Upper lobe of right lung (tissue), 1 donor: ENCODE measurements at regions not wholly inside any gene's neighbourhood (a gene's known extent, or its start where the extent isn't known, plus 50 kb on each side); places are given as distances from the start of the nearest gene placed in this dataset.

Source experiments
- ATAC-seq: fragments of 200-7000 bp; cut with Tn5 transposase; one replicate; pipeline ENCODE4 v1.9.1; 2020; ENCODE audit warnings: mild to moderate bottlenecking, moderate library complexity
- DNase-seq: peaks from one replicate; pipeline ENCODE4 v3.0.0-alpha.2; 2020
- H3K27ac ChIP-seq: fragments of 200-600 bp; one replicate; pipeline ENCODE4 v1.8.0; 2022
- H3K27me3 ChIP-seq: fragments of 200-600 bp; one replicate; pipeline ENCODE4 v1.8.0; 2022; ENCODE audit warnings: mild to moderate bottlenecking
- H3K36me3 ChIP-seq: fragments of 200-600 bp; one replicate; pipeline ENCODE4 v1.8.0; 2022
- H3K4me1 ChIP-seq: fragments of 200-600 bp; one replicate; pipeline ENCODE4 v1.8.0; 2022
- H3K4me3 ChIP-seq: fragments of 200-600 bp; one replicate; pipeline ENCODE4 v1.8.0; 2022; ENCODE audit warnings: mild to moderate bottlenecking
- H3K9me3 ChIP-seq: fragments of 200-600 bp; one replicate; pipeline ENCODE4 v1.8.0; 2022
- CTCF ChIP-seq: fragments of 200-600 bp; IDR thresholded peaks from one replicate; pipeline ENCODE4 v1.8.0; 2022; ENCODE audit warnings: antibody characterized with exemption
- intact Hi-C: fragments of 100-400 bp; cut with DNase I; formaldehyde crosslinking; loops from one replicate; pipeline ENCODE4 v1.11.0; 2022
- donor health status: DM: no; HTN: yes; CAD: no; lungs with severe emphysema.

GRCh38 chr2:195368249-195369217 lies 288.5 kb upstream of the SLC39A10 start:
- intact Hi-C loops, result no loop called here
- ATAC-seq, result no peak
- no peaks in the 10 kb centered on the region for H3K4me1 ChIP-seq
- no peak overlapping the region for H3K27ac ChIP-seq
- no peaks in the 10 kb centered on the region for H3K9me3 ChIP-seq
- H3K36me3 ChIP-seq, result no peaks in the 10 kb centered on the region
- H3K27me3 ChIP-seq, result no peaks in the 10 kb centered on the region
- TF ChIP-seq CTCF, result no peak
- no peak for DNase-seq
- H3K4me3 ChIP-seq, result no peak overlapping the region

DNA sequence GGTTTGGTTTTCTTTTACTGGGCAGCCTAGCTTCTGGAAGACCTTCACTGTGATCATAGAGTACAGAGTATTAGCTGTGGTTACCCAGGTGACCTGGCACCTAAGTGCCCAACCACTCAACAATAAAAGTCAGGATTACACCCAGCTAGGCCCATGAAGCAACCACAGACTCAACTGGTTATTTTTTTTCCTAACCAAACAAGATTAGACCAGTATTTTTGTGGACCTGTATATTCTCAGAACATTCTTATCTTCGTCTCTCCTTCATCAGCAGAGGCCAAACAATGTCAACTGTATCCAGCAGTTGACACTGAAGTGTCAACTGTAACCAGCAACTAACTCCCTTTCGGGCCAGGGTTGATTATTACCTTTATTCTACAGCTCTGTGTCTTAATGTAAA lies 289.2 kb upstream of the SLC39A10 start:
- no peaks in the 10 kb centered on the region for H3K9me3 ChIP-seq
- ATAC-seq, result no peak

DNA sequence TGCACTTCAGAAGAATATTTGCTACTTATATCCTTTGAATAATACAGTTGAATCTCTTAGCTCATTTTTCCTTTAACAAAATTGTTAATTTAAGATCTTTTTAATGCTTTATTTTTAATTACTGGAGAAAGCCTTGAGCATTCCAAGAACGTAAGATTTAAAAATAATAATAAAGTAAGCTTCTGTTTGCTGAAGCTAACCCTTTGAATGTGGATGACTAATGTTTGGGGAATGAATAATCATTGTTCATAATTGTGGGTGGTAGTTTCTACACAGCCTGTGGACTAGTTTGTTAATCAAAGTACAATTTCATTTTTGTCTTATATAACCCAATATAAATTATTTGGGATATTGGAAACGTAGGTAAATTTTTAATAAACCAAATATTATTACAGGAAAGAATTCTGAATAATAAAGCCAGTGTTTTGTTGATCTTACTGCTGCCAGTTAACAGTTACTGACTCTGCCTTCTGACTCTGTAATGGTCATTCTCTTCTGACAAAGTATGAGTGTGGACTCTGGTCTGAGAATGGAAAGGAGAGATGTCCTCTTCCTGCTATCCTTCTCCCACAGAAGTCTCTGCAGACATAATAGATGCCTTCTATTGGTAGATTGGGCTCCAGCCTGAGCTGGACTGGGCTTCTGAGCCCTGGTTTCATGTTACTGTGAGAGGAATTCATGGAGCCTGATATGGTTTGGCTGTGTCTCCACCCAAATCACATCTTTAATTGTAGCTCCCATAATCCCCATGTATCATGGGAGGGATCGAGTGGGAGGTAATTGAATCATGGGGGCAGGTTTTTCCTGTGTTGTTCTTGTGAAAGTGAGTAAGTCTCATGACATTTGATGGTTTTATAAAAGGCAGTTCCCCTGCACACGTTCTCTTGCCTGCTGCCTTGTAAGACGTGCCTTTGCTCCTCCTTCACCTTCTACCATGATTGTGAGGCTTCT lies 292.7 kb upstream of the SLC39A10 start:
- Histone ChIP-seq H3K4me1 (no peaks in the 10 kb centered on the region), H3K36me3 (no peaks in the 10 kb centered on the region), H3K9me3 (no peaks in the 10 kb centered on the region), H3K27ac (no peak overlapping the region), H3K4me3 (no peak overlapping the region), H3K27me3 (no peaks in the 10 kb centered on the region)
- DNase-seq, result no peak
- no peak for TF ChIP-seq CTCF
- intact Hi-C loops, result no loop called here
- no peak for ATAC-seq

More for the DNA sequence above, 289.2 kb upstream of the SLC39A10 start:
- intact Hi-C loops, result no loop called here
- DNase-seq, result no peak
- Histone ChIP-seq H3K36me3 (no peaks in the 10 kb centered on the region), H3K27ac (no peak overlapping the region), H3K27me3 (no peaks in the 10 kb centered on the region), H3K4me1 (no peaks in the 10 kb centered on the region), H3K4me3 (no peak overlapping the region)
- TF ChIP-seq CTCF, result no peak

- H3K36me3 ChIP-seq, result no peaks in the 10 kb centered on the region
- no peaks in the 10 kb centered on the region for H3K9me3 ChIP-seq
- DNase-seq (no peak), ATAC-seq (no peak)
- no peak for TF ChIP-seq CTCF
- no peaks in the 10 kb centered on the region for H3K27me3 ChIP-seq
- H3K27ac ChIP-seq, result no peak overlapping the region
- no peak overlapping the region for H3K4me3 ChIP-seq
- intact Hi-C loops, result no loop called here
- no peaks in the 10 kb centered on the region for H3K4me1 ChIP-seq
Observed at GRCh38 chr2:195363496-195363895, 293.5 kb upstream of the SLC39A10 start.

GRCh38 chr2:195360242-195360641 lies 296.8 kb upstream of the SLC39A10 start:
- H3K4me3 ChIP-seq, result no peak overlapping the region
- H3K9me3 ChIP-seq, result no peaks in the 10 kb centered on the region
- H3K27me3 ChIP-seq, result no peaks in the 10 kb centered on the region
- H3K4me1 ChIP-seq, result no peaks in the 10 kb centered on the region
- no peaks in the 10 kb centered on the region for H3K36me3 ChIP-seq
- DNase-seq (no peak), ATAC-seq (no peak)
- intact Hi-C loops, result no loop called here
- H3K27ac ChIP-seq, result no peak overlapping the region
- no peak for TF ChIP-seq CTCF
